Astrocyte (in vitro differentiated cells and primary cell): ENCODE measurements at regions not wholly inside any gene's neighbourhood (a gene's known extent, or its start where the extent isn't known, plus 50 kb on each side); places are given as distances from the start of the nearest gene placed in this dataset.

Experiments used
- CTCF ChIP-seq: IDR thresholded peaks from 2 replicates; pipeline ENCODE4 v1.5.1; 2011; ENCODE audit warnings: low read depth, mild to moderate bottlenecking, inconsistent platforms, low read length, moderate library complexity; ENCODE audit not compliant: insufficient read depth
- EZH2 ChIP-seq: IDR thresholded peaks from 2 replicates; pipeline ENCODE4 v1.6.1; 2012; ENCODE audit warnings: mild to moderate bottlenecking, low read length, inconsistent platforms; ENCODE audit not compliant: insufficient read depth

DNA sequence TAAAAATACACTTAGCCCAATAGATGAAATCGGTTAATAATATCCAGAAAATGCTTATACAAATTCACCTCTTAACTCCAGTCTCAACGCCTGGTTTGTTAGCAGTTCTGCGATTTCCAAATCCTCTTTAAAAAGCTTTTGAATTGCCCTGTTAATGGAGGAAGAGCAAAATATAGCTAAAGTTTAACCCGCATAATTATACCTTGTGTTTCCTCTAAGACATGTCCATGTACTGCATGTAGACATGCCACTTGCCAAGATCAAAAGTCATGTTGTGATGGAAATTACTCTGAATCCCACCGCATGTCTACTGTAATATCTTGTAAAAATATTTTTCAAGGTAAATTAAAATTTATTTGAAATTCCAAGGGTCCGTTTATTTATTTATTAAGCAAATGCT lies 291.2 kb upstream of the LRP1B start:
- TF ChIP-seq CTCF (no peak), EZH2 (no peak)
